ENCODE measurements at regions not wholly inside any gene's neighbourhood (a gene's known extent, or its start where the extent isn't known, plus 50 kb on each side); places are given as distances from the start of the nearest gene placed in this dataset.
"Not testable (repeated sequence)": the region's sequence is repeated elsewhere in the genome, so short reads cannot be mapped to it uniquely, and the experiment has no call there.

DNA sequence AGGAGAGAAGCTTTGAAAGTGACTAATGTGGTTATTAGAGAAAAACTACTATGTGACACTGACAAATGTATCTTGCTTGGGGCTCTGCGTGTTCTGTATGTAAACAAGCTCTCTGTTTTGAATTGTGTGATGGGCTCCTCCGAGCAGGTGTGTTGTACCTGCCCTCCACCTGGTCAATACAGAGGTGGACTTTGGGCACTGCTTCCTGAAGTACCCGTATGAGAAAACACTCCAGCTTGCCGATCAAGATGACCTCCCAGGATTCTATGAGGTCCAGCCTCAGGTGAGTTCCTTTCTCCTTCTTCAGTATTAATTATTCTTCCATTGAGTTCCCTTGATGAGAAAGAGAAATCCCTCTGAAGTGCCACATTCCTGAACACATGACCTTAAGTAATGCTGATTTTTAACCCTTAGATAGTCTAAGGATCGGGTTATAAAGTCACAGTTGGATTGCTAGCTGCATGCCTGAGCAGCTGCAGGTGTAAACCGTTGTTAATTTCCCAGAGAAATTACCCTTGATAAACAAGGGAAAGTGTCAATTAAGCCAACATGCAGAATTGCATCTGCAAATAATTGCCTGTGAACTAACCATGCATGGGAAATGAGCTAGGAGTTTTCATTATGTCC lies 292.0 kb upstream of the NBPF12 start:
- H3K9ac ChIP-seq (ENCODE audit: low read depth in 1 of 3, low read length in 3 of 3); H3K27ac ChIP-seq (ENCODE audit: low read depth, low read length); H3K4me1 ChIP-seq (ENCODE audit: control insufficient read depth in 3 of 3, insufficient read depth in 3 of 3, low read length in 3 of 3); H3K9me3 ChIP-seq (ENCODE audit: control insufficient read depth in 3 of 3, low read length in 3 of 3); H3K4me3 ChIP-seq (ENCODE audit: low read length in 3 of 3); H3K27me3 ChIP-seq (ENCODE audit: control insufficient read depth in 3 of 3, insufficient read depth in 3 of 3, low read length in 3 of 3); H3K36me3 ChIP-seq (ENCODE audit: control insufficient read depth in 3 of 3, insufficient read depth in 3 of 3, low read length in 3 of 3): not testable (repeated sequence)

DNA sequence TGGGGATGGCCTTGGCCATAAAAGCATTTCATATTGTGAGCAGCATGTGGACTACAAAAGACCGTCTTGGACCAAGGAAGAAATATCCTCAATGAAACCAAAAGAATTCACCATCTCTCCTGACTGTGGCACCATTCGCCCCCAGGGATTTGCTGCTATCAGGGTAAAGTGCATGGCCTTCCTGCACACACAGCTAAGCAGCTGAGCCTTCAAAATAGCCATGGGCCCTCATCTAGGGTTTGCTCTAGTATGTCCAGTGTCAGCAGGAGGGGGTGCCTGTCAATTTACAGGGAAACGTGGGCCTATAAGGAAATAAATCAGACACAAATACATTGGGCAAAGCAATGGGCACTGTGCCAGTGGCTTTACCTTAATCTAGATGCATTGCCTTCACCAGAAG lies 296.6 kb upstream of the NBPF12 start:
- H3K27me3 ChIP-seq (ENCODE audit: control insufficient read depth in 3 of 3, insufficient read depth in 3 of 3, low read length in 3 of 3); H3K27ac ChIP-seq (ENCODE audit: low read depth, low read length); H3K9me3 ChIP-seq (ENCODE audit: control insufficient read depth in 3 of 3, low read length in 3 of 3); H3K9ac ChIP-seq (ENCODE audit: low read depth in 1 of 3, low read length in 3 of 3); H3K36me3 ChIP-seq (ENCODE audit: control insufficient read depth in 3 of 3, insufficient read depth in 3 of 3, low read length in 3 of 3); H3K4me3 ChIP-seq (ENCODE audit: low read length in 3 of 3); H3K4me1 ChIP-seq (ENCODE audit: control insufficient read depth in 3 of 3, insufficient read depth in 3 of 3, low read length in 3 of 3): not testable (repeated sequence)

DNA sequence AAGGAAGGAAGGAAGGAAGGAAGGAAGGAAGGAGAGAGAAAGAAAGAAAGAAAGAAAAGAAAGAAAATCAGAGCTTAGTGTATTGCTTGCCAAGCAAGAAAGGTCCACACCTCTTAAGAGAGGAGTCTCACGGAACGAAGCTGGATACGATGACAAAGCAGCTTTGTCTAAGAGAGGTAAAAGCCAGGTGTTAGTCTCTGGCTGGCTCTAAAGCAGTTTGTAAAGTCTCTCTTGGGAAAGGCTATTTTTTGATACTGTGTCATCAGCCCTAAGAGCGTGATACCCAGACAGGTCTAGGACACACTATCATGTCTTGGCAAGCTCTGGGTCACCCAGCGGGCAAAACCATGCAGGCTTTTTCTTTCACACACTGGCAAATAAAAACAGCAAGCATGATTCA lies 297.5 kb upstream of the NBPF12 start:
- H3K27ac ChIP-seq (ENCODE audit: low read depth, low read length); H3K9me3 ChIP-seq (ENCODE audit: control insufficient read depth in 3 of 3, low read length in 3 of 3); H3K9ac ChIP-seq (ENCODE audit: low read depth in 1 of 3, low read length in 3 of 3): not testable (repeated sequence)

DNA sequence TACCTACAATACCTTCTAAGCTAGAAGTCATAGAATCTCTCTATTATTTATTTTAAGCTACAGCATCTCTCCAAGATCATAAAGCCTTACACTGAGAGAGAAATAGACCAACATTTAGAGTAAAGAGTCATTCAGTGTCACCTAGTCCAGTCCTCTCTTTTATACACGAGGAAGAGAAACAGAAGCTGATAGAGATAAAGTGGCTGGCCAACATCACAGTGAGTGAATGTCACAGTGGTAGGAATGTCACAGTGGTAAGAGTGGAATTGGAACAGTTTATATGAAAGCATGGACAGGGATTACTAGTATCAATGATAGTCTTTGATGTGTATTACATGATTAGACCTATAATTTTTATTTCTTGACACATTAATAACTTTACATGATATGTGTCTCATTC lies 307.8 kb upstream of the NBPF12 start:
- not testable (repeated sequence) for H3K4me1 ChIP-seq (ENCODE audit: control insufficient read depth in 3 of 3, insufficient read depth in 3 of 3, low read length in 3 of 3); H3K4me3 ChIP-seq (ENCODE audit: low read length in 3 of 3); H3K27ac ChIP-seq (ENCODE audit: low read depth, low read length); H3K9me3 ChIP-seq (ENCODE audit: control insufficient read depth in 3 of 3, low read length in 3 of 3); H3K27me3 ChIP-seq (ENCODE audit: control insufficient read depth in 3 of 3, insufficient read depth in 3 of 3, low read length in 3 of 3); H3K9ac ChIP-seq (ENCODE audit: low read depth in 1 of 3, low read length in 3 of 3); H3K36me3 ChIP-seq (ENCODE audit: control insufficient read depth in 3 of 3, insufficient read depth in 3 of 3, low read length in 3 of 3)

More for the DNA sequence above, 297.5 kb upstream of the NBPF12 start:
- not testable (repeated sequence) for H3K4me1 ChIP-seq (ENCODE audit: control insufficient read depth in 3 of 3, insufficient read depth in 3 of 3, low read length in 3 of 3); H3K27me3 ChIP-seq (ENCODE audit: control insufficient read depth in 3 of 3, insufficient read depth in 3 of 3, low read length in 3 of 3); H3K4me3 ChIP-seq (ENCODE audit: low read length in 3 of 3); H3K36me3 ChIP-seq (ENCODE audit: control insufficient read depth in 3 of 3, insufficient read depth in 3 of 3, low read length in 3 of 3)

DNA sequence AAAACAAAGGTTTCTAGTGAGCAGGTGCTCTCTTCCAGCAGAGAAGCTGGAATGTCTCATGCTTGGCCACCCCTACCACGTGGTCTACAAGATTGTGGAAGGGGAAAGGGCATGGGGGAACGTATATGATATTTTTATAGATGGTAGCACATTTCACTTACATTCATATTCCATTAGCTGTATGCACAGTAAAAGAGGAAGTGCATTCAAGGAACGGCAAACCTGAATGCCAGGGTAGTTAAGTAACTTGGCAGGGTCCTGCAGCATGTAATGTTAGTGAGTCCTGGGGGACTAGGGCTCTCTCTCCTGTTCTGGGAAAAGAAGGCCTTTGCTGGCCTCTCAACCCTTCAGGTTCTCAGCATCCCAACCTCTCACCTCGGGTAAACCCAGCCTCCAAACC lies 319.5 kb upstream of the NBPF12 start:
- not testable (repeated sequence) for H3K4me3 ChIP-seq (ENCODE audit: low read length in 3 of 3); H3K4me1 ChIP-seq (ENCODE audit: control insufficient read depth in 3 of 3, insufficient read depth in 3 of 3, low read length in 3 of 3); H3K36me3 ChIP-seq (ENCODE audit: control insufficient read depth in 3 of 3, insufficient read depth in 3 of 3, low read length in 3 of 3); H3K9ac ChIP-seq (ENCODE audit: low read depth in 1 of 3, low read length in 3 of 3); H3K9me3 ChIP-seq (ENCODE audit: control insufficient read depth in 3 of 3, low read length in 3 of 3); H3K27ac ChIP-seq (ENCODE audit: low read depth, low read length); H3K27me3 ChIP-seq (ENCODE audit: control insufficient read depth in 3 of 3, insufficient read depth in 3 of 3, low read length in 3 of 3)

DNA sequence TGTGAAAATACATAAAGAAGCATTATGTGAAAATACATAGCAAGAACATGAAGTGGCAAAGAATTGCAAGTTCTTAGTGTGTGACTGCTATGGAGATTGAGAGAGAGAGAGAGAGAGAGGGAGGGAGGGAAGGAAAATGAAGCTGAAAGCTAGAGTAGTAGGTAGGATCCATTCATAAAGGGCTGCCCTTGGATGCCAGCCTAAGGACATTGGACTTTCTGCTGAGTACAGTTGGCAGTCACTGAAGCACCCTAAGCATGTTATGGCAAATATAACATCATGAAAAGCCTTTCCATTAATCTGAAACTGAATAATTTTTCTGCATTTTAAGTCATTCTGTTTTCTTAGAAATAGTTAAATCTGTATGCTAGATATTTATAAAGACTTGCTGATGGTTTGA lies 333.4 kb upstream of the NBPF12 start:
- H3K27me3 ChIP-seq (ENCODE audit: control insufficient read depth in 3 of 3, insufficient read depth in 3 of 3, low read length in 3 of 3); H3K4me1 ChIP-seq (ENCODE audit: control insufficient read depth in 3 of 3, insufficient read depth in 3 of 3, low read length in 3 of 3); H3K36me3 ChIP-seq (ENCODE audit: control insufficient read depth in 3 of 3, insufficient read depth in 3 of 3, low read length in 3 of 3); H3K4me3 ChIP-seq (ENCODE audit: low read length in 3 of 3); H3K9me3 ChIP-seq (ENCODE audit: control insufficient read depth in 3 of 3, low read length in 3 of 3); H3K27ac ChIP-seq (ENCODE audit: low read depth, low read length); H3K9ac ChIP-seq (ENCODE audit: low read depth in 1 of 3, low read length in 3 of 3): not testable (repeated sequence)

DNA sequence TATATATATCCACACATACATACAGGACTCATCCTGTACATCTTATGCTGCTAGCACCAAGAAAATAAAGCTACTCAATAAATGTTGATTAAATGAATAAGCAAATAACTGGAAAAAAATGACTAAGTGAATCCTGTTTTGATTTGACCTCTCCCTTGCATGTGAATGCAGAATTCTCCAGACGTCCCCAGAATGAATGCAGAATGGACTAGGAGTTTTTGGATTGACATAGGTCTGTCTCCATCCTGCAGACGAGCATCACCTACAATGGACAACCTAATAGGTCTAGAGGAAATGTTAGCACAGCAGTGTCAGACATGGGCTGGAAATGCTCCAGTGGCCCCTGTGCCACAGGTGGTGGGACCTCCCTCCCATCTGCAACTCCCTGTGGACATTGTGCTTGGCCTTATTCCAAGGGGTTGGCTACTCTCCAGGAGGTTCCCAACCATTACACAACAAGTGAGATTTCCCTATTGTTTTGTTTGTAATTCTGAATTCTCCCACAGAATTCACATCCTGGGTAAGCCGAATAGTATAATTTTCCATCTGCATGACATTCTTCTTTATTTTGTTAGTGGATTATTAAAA lies 337.3 kb upstream of the NBPF12 start:
- H3K9me3 ChIP-seq (ENCODE audit: control insufficient read depth in 3 of 3, low read length in 3 of 3); H3K9ac ChIP-seq (ENCODE audit: low read depth in 1 of 3, low read length in 3 of 3); H3K36me3 ChIP-seq (ENCODE audit: control insufficient read depth in 3 of 3, insufficient read depth in 3 of 3, low read length in 3 of 3); H3K4me1 ChIP-seq (ENCODE audit: control insufficient read depth in 3 of 3, insufficient read depth in 3 of 3, low read length in 3 of 3); H3K27me3 ChIP-seq (ENCODE audit: control insufficient read depth in 3 of 3, insufficient read depth in 3 of 3, low read length in 3 of 3); H3K4me3 ChIP-seq (ENCODE audit: low read length in 3 of 3); H3K27ac ChIP-seq (ENCODE audit: low read depth, low read length): not testable (repeated sequence)

DNA sequence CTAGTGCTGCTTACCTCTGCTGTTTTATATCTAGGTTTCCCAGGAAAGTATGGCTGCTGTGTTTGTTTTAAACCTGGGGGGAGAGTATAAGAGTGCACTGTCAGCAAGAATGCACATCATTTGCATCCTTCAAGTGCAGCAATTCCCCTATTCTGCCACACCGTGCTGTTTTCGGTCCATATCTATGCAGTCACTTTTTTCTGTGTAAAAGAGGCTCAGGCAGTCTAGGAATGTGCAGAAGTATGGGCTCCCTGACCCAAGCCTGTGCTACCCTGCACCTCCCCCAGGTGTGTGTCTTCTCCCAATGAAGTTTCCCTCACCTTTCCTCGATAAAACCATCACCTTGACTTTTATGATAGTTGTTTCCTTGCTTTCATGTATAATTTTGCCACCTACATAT lies 338.2 kb upstream of the NBPF12 start:
- not testable (repeated sequence) for H3K4me3 ChIP-seq (ENCODE audit: low read length in 3 of 3); H3K9me3 ChIP-seq (ENCODE audit: control insufficient read depth in 3 of 3, low read length in 3 of 3); H3K27ac ChIP-seq (ENCODE audit: low read depth, low read length)

DNA sequence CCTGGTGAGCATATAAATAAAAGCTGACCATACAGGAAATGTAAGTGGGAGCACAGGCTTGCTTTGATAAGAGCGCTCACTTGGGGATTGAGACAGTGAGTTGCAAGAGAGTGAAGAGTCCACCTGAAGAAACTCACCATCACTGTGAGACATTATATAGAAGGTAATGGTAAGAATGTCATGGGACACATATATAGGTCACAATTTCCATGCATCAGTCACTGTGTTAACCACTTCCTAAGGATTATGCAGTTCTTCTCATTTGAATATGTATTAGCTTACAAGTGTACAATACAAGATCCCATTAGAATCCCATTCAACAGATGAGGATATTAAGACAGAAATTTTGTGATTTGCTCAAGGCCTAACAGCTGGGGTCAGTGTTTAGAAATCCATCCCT lies 352.4 kb upstream of the NOTCH2NLA start:
- H3K27ac ChIP-seq (ENCODE audit: low read depth, low read length); H3K9me3 ChIP-seq (ENCODE audit: control insufficient read depth in 3 of 3, low read length in 3 of 3); H3K4me1 ChIP-seq (ENCODE audit: control insufficient read depth in 3 of 3, insufficient read depth in 3 of 3, low read length in 3 of 3); H3K27me3 ChIP-seq (ENCODE audit: control insufficient read depth in 3 of 3, insufficient read depth in 3 of 3, low read length in 3 of 3); H3K4me3 ChIP-seq (ENCODE audit: low read length in 3 of 3); H3K9ac ChIP-seq (ENCODE audit: low read depth in 1 of 3, low read length in 3 of 3); H3K36me3 ChIP-seq (ENCODE audit: control insufficient read depth in 3 of 3, insufficient read depth in 3 of 3, low read length in 3 of 3): not testable (repeated sequence)

More for the DNA sequence above, 338.2 kb upstream of the NBPF12 start:
- H3K36me3 ChIP-seq (ENCODE audit: control insufficient read depth in 3 of 3, insufficient read depth in 3 of 3, low read length in 3 of 3); H3K4me1 ChIP-seq (ENCODE audit: control insufficient read depth in 3 of 3, insufficient read depth in 3 of 3, low read length in 3 of 3); H3K27me3 ChIP-seq (ENCODE audit: control insufficient read depth in 3 of 3, insufficient read depth in 3 of 3, low read length in 3 of 3); H3K9ac ChIP-seq (ENCODE audit: low read depth in 1 of 3, low read length in 3 of 3): not testable (repeated sequence)

DNA sequence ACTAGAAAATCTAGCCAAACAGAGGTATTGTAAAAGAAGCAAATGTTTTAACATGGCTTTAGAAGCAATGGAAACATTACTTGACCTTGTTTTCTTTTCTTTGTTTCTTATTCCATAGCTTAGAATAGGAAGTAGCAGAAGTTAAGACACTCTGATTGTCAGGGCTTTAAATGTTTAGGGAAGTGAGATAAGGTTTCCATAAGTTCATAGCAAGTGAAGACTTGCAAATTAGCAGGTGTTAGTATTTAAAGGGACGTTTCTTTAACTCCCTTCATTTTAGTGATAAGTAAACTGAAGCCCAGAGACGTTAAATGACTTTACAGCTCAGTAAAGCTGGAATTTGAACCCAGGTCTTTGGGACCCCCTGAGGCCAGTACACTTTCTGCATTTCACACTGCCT lies 338.7 kb upstream of the NOTCH2NLA start:
- not testable (repeated sequence) for H3K36me3 ChIP-seq (ENCODE audit: control insufficient read depth in 3 of 3, insufficient read depth in 3 of 3, low read length in 3 of 3); H3K9ac ChIP-seq (ENCODE audit: low read depth in 1 of 3, low read length in 3 of 3); H3K27me3 ChIP-seq (ENCODE audit: control insufficient read depth in 3 of 3, insufficient read depth in 3 of 3, low read length in 3 of 3); H3K27ac ChIP-seq (ENCODE audit: low read depth, low read length); H3K9me3 ChIP-seq (ENCODE audit: control insufficient read depth in 3 of 3, low read length in 3 of 3); H3K4me3 ChIP-seq (ENCODE audit: low read length in 3 of 3); H3K4me1 ChIP-seq (ENCODE audit: control insufficient read depth in 3 of 3, insufficient read depth in 3 of 3, low read length in 3 of 3)

DNA sequence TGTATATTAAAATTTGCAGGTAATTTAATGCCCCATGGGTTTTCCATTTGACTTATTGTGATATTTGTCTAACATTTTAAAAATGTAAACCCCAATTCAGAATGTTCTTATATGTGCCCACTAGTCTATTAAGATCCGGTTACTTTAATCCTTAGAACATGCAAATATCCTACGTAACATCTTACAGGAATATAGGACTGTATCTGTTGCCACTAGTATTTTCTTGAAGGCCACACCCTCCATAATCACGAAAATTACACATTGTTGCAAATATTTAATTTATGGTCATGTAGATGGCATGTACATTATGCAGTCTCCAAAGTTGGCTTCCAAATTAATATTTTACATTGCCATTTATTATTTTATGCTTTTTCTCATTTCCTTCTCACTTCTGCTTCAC lies 329.2 kb upstream of the NOTCH2NLA start:
- H3K4me1 ChIP-seq (ENCODE audit: control insufficient read depth in 3 of 3, insufficient read depth in 3 of 3, low read length in 3 of 3); H3K36me3 ChIP-seq (ENCODE audit: control insufficient read depth in 3 of 3, insufficient read depth in 3 of 3, low read length in 3 of 3); H3K9me3 ChIP-seq (ENCODE audit: control insufficient read depth in 3 of 3, low read length in 3 of 3); H3K4me3 ChIP-seq (ENCODE audit: low read length in 3 of 3); H3K27ac ChIP-seq (ENCODE audit: low read depth, low read length); H3K27me3 ChIP-seq (ENCODE audit: control insufficient read depth in 3 of 3, insufficient read depth in 3 of 3, low read length in 3 of 3); H3K9ac ChIP-seq (ENCODE audit: low read depth in 1 of 3, low read length in 3 of 3): not testable (repeated sequence)
